ENCODE measurements at regions not wholly inside any gene's neighbourhood (a gene's known extent, or its start where the extent isn't known, plus 50 kb on each side); places are given as distances from the start of the nearest gene placed in this dataset.

DNA sequence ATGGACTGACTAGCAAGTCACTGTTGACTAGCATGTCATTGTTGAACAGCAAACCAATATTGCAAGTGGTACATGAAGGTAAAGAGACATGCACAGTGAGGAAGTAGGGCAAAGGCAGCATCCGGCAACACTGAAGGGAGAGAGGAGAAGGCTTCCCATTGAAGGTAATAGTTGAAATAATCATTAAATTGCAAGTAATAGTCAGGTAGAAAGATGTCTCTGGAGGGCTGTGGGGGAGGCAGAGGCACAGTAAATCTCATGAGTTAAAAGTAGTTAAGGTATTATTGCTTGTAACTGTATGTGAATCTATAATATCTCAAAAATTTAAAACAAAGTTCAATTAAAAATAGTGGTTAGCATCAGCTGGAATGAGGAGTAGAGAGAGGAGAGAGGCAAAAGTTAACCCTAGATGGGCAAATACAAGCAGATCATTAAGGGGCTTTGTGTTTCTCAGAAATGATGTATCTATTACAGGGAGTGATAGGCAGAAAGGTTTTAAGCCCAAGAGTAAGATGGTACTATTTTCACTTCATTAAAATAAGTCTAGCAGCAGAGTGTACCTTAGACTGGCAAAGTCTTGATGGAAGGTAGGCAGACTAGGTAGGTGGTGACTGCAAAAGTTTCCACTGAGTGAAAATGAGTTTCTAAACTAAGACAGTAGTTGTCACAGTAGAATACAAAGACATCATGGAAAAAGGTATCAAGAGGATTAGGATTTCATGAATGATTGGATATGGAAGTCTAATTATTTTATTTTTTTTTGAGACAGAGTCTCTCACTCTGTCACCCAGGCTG is 776.6 kb downstream of the RAB28 start:
- no peak overlapping the region for H3K4me3 Mint-ChIP-seq
- no peaks in the 10 kb centered on the region for H3K27me3 Mint-ChIP-seq
- H3K36me3 Mint-ChIP-seq (ENCODE audit: insufficient read depth) = no peaks in the 10 kb centered on the region
- H3K4me1 Mint-ChIP-seq (ENCODE audit: low read depth in 2 of 2) = no peaks in the 10 kb centered on the region
- peaks cover 4 to 15% of the 10 kb centered on the region in 2 donors for H3K9me3 Mint-ChIP-seq
- ATAC-seq (replicated peaks) (no peak), DNase-seq (no peak)
- H3K27ac Mint-ChIP-seq = no peak overlapping the region

DNA sequence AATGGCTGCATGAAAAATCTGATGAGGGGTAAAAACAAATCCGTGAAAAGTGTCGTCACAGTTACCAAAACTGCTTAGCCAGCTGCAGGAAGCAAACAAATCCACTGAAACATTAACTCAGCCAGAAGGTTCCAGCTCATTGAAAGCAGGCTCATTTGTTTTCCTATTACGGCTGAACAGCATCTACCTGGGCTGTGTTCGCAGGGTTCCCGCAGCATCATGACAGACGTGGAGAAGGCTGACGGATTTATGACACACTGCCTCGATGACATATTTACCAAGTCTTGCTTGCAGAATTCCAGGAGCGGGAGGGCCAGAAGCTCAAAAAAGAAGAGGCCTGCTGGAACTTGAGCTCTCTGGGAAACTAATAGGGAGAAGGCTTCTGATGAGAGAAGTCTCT is 781.1 kb downstream of the RAB28 start:
- peaks cover 2 to 8% of the 10 kb centered on the region in 2 donors for H3K9me3 Mint-ChIP-seq
- no peak for ATAC-seq (replicated peaks)
- H3K36me3 Mint-ChIP-seq (ENCODE audit: insufficient read depth) = no peaks in the 10 kb centered on the region
- no peak overlapping the region for H3K27ac Mint-ChIP-seq
- H3K4me3 Mint-ChIP-seq = no peak overlapping the region
- no peaks in the 10 kb centered on the region for H3K27me3 Mint-ChIP-seq
- H3K4me1 Mint-ChIP-seq (ENCODE audit: low read depth in 2 of 2) = no peaks in the 10 kb centered on the region
- no peak for DNase-seq

DNA sequence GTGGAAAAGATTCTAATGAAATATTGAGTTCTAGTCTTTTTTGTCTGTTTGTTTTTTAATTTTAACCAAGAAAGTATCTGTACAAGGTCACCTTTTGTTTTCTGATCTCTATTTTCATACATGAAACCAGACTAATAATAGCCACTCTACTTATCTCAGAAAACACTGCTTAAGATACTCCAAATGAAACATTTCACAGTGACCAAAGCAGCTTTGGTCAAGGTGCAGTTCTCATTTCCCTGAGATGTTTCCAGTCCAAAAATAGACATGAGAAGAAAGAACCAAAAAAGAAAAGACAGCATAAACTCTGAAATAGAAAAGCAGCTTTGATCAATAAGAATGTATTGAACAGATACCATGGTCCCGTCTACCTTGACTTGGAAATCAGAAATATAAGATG is 782.8 kb downstream of the RAB28 start:
- DNase-seq (no peak), ATAC-seq (replicated peaks) (no peak)
- no peak overlapping the region for H3K27ac Mint-ChIP-seq
- no peaks in the 10 kb centered on the region for H3K4me1 Mint-ChIP-seq (ENCODE audit: low read depth in 2 of 2)
- H3K4me3 Mint-ChIP-seq = no peak overlapping the region
- H3K36me3 Mint-ChIP-seq (ENCODE audit: insufficient read depth) = no peaks in the 10 kb centered on the region
- H3K27me3 Mint-ChIP-seq = no peaks in the 10 kb centered on the region
- peaks cover 0 to 4% of the 10 kb centered on the region in 2 donors for H3K9me3 Mint-ChIP-seq

DNA sequence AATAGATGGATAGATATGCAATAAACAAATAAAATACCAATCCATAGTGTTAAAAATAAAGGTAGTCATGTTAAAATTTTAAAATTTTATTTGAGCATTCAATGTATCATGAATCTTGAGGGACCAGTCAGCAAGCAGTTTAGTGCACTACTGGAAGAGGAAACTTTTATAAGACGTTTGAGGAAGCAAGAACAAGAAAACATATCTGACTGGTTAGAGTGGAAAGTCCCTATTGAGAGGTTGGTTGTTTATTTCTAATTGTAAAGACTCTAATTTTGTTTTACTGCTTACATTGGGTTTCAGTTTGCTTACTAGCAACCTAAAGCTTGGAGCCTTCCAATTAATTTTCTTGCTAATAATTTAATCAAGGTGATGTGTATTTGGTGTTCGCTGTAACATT is 786.2 kb downstream of the RAB28 start:
- Mint-ChIP-seq H3K4me1 (ENCODE audit: low read depth in 2 of 2) (no peaks in the 10 kb centered on the region), H3K4me3 (no peak overlapping the region), H3K36me3 (ENCODE audit: insufficient read depth) (no peaks in the 10 kb centered on the region), H3K27ac (no peak overlapping the region), H3K9me3 (peaks cover 0 to 4% of the 10 kb centered on the region in 2 donors), H3K27me3 (no peaks in the 10 kb centered on the region)
- ATAC-seq (replicated peaks) (no peak), DNase-seq (no peak)

DNA sequence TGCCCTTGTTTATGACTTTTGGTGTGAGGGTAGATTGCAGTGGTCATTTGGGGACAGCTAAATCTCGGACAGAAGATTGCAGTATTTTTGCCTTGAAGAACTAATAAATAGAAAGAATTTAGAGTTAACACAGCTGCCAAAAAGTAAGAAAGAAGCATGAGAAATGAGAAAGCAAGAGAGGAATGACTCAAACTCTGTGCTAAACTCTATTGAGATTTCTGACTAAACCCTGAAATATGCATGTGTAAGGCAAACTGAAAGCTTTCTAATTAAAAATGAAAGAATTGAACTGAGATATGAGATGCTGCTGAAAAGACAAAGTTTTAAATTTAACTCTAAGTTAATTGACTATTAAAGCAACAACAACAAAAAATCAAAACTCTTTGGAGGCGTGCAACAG is 791.3 kb downstream of the RAB28 start:
- Mint-ChIP-seq H3K27me3 (no peaks in the 10 kb centered on the region), H3K27ac (no peak overlapping the region), H3K36me3 (ENCODE audit: insufficient read depth) (no peaks in the 10 kb centered on the region), H3K9me3 (peaks cover 0 to 2% of the 10 kb centered on the region in 2 donors), H3K4me1 (ENCODE audit: low read depth in 2 of 2) (no peaks in the 10 kb centered on the region), H3K4me3 (no peak overlapping the region)
- no peak for ATAC-seq (replicated peaks)
- no peak for DNase-seq

DNA sequence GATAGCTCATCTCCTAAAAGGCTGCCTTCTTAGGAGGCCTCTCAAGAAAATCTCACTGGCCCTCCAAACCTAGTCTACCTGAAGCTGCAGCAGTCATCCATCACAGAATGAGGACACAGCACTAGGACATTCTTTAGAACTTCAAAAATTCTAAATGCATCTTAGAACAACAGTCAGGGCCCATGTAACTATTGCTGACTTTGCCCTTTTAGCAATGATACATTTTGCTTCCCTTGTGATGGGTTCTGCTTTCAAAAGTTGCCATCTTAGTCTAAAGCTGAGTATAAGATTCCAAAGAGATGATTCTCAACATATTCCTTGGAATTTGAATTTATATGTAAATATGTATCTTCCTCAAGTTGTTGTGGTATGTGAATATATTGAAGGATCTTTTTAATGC is 793.0 kb downstream of the RAB28 start:
- Mint-ChIP-seq H3K4me3 (no peak overlapping the region), H3K36me3 (ENCODE audit: insufficient read depth) (no peaks in the 10 kb centered on the region), H3K27me3 (no peaks in the 10 kb centered on the region), H3K27ac (no peak overlapping the region), H3K9me3 (no peaks in the 10 kb centered on the region), H3K4me1 (ENCODE audit: low read depth in 2 of 2) (no peaks in the 10 kb centered on the region)
- DNase-seq = no peak
- no peak for ATAC-seq (replicated peaks)

DNA sequence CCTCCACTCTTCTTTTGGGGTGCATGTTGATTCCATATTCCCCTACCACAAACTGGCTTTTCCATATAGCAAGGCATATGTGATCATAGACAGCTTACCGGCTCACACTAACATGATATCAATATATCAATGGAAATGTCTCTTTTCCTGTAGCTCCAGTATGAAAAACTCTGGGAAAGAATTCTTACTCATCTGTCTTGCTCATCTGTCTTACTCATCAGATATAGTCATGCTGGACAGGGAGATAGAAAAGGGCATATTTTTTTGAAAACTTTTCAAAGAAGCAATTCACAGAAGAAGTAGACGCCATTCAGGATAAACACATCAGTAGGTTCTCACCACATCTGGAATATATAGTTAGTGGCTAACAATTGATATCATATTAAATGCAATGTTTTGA is 794.7 kb downstream of the RAB28 start:
- H3K4me1 Mint-ChIP-seq (ENCODE audit: low read depth in 2 of 2) = no peaks in the 10 kb centered on the region
- no peak overlapping the region for H3K27ac Mint-ChIP-seq
- DNase-seq (no peak), ATAC-seq (replicated peaks) (no peak)
- H3K27me3 Mint-ChIP-seq = no peaks in the 10 kb centered on the region
- no peak overlapping the region for H3K4me3 Mint-ChIP-seq
- no peaks in the 10 kb centered on the region for H3K36me3 Mint-ChIP-seq (ENCODE audit: insufficient read depth)
- no peaks in the 10 kb centered on the region for H3K9me3 Mint-ChIP-seq

DNA sequence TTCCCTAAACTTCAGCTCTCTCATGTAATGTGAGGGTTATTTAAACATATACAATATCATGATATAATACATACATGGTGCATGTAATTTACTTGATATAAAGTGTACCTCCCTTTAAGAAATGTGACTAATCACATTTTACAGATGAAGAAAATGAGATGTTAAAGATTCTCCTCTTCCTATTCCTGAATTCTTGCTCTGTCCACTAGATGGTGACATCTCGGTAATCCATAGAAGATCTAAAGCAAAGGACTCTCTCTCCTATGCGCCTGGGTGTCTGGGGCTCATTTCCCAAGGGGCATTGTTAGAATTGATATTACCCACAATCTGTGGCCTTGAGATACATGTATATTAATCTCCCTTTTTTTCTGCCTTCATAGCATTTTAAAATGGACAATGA is 804.9 kb downstream of the RAB28 start:
- no peak overlapping the region for H3K27ac Mint-ChIP-seq
- H3K9me3 Mint-ChIP-seq = no peaks in the 10 kb centered on the region
- H3K4me3 Mint-ChIP-seq = no peak overlapping the region
- H3K4me1 Mint-ChIP-seq (ENCODE audit: low read depth in 2 of 2) = no peaks in the 10 kb centered on the region
- H3K36me3 Mint-ChIP-seq (ENCODE audit: insufficient read depth) = no peaks in the 10 kb centered on the region
- no peaks in the 10 kb centered on the region for H3K27me3 Mint-ChIP-seq
- ATAC-seq (replicated peaks) = no peak
- no peak for DNase-seq

DNA sequence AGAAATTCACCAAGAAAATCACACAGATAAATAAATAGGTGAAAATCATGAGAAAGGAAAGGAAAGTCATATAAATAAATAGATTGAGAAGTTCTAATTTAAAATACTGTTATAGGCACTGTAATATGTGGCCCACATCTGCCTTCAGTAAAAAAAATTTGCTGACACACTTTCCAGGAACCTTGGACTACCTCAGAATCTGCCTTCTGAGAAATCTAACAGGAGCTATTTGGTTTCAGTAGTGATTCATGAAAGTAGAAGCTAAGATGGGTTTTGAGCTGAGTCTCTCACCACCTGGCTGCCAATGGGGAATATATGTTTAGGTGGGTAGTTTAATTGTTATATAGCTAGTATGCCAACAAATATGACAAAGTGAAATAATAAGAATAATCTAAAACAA is 810.0 kb downstream of the RAB28 start:
- no peaks in the 10 kb centered on the region for H3K27me3 Mint-ChIP-seq
- H3K9me3 Mint-ChIP-seq = no peaks in the 10 kb centered on the region
- H3K4me3 Mint-ChIP-seq = no peak overlapping the region
- H3K36me3 Mint-ChIP-seq (ENCODE audit: insufficient read depth) = no peaks in the 10 kb centered on the region
- DNase-seq (no peak), ATAC-seq (replicated peaks) (no peak)
- no peaks in the 10 kb centered on the region for H3K4me1 Mint-ChIP-seq (ENCODE audit: low read depth in 2 of 2)
- no peak overlapping the region for H3K27ac Mint-ChIP-seq

DNA sequence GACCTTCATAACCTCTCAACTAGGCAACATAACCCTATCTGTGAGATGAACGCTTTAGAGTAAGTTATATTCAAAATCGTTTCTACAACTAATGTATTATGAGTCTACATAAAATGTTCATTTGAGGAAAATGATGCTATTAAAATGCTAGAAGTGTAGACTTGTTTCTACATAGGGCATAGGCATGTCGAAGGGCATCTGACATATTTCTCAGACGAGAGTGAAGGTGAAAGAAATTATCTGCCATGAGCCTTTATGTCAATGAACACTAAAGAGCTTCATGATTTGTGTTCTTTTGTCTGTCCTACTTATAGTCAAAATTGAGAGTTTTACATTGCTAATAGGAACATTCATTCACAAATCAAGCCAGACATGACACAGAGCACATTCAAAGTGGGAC is 811.8 kb downstream of the RAB28 start:
- Mint-ChIP-seq H3K4me3 (no peak overlapping the region), H3K27me3 (no peaks in the 10 kb centered on the region), H3K9me3 (no peaks in the 10 kb centered on the region), H3K36me3 (ENCODE audit: insufficient read depth) (no peaks in the 10 kb centered on the region), H3K4me1 (ENCODE audit: low read depth in 2 of 2) (no peaks in the 10 kb centered on the region), H3K27ac (no peak overlapping the region)
- ATAC-seq (replicated peaks) (no peak), DNase-seq (no peak)

DNA sequence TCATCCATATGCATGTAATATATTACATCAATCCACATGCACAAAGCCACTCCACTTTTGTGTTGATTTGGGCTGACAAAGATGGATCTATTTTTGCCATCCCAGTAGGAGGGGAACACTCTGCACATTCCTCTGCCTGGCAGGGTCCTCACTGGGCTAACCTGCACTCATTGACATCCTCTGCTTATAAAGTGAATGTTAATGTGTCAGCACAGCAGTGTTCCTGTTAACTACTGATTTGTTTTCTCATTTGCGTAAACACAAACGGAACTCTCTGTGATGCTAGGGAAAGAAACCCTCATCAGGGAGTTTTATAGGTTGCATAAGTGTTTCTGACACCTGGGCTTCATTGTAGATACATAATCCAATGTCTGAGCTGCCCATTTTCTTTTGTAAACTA is 826.0 kb downstream of the RAB28 start:
- H3K4me1 Mint-ChIP-seq (ENCODE audit: low read depth in 2 of 2) = no peaks in the 10 kb centered on the region
- no peak overlapping the region for H3K27ac Mint-ChIP-seq
- no peaks in the 10 kb centered on the region for H3K27me3 Mint-ChIP-seq
- no peak for ATAC-seq (replicated peaks)
- no peaks in the 10 kb centered on the region for H3K36me3 Mint-ChIP-seq (ENCODE audit: insufficient read depth)
- peaks cover 0 to 5% of the 10 kb centered on the region in 2 donors for H3K9me3 Mint-ChIP-seq
- no peak for DNase-seq
- H3K4me3 Mint-ChIP-seq = no peak overlapping the region

DNA sequence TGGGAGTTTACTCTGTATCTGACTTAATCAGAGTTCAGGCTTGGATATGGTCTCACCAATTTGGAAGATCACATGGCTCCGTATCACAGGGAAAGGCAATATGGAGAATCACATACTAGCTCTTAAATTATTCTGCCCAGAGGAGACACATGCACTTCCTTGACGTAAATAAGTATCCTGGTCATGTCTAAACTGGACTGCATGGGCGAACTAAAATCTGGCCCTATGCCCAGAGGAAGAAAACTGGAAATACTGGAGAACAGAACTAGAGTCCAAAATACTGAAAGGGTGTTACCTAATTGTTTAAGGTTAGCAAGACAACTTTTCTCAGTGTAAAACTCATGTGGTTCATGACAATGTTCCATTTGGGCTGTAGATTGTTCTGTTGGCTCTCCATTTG is 832.3 kb downstream of the RAB28 start:
- no peak for ATAC-seq (replicated peaks)
- Mint-ChIP-seq H3K4me1 (ENCODE audit: low read depth in 2 of 2) (no peaks in the 10 kb centered on the region), H3K36me3 (ENCODE audit: insufficient read depth) (no peaks in the 10 kb centered on the region), H3K27ac (no peak overlapping the region), H3K9me3 (no peaks in the 10 kb centered on the region), H3K27me3 (no peaks in the 10 kb centered on the region), H3K4me3 (no peak overlapping the region)
- no peak for DNase-seq

DNA sequence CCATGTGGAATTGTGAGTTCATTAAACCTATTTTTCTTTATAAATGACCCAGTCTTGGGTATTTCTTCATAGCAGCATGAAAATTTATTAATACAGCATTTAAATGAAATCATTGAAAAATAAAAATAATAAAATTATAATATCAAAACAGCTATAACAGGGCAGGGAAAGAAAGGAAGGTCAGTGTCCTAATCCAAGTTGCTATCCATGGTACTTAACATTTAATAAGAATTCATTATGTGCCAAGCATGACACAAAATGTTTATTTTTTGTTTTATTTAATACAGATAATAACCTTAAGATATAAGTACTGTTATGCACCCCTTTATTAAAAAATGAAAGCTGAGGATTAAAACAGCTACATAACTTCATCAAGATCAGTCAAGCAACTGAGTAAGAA is 838.4 kb downstream of the RAB28 start:
- Mint-ChIP-seq H3K9me3 (no peaks in the 10 kb centered on the region), H3K27ac (no peak overlapping the region), H3K4me1 (ENCODE audit: low read depth in 2 of 2) (no peaks in the 10 kb centered on the region), H3K27me3 (no peaks in the 10 kb centered on the region), H3K4me3 (no peak overlapping the region), H3K36me3 (ENCODE audit: insufficient read depth) (no peaks in the 10 kb centered on the region)
- ATAC-seq (replicated peaks) = no peak
- no peak for DNase-seq

DNA sequence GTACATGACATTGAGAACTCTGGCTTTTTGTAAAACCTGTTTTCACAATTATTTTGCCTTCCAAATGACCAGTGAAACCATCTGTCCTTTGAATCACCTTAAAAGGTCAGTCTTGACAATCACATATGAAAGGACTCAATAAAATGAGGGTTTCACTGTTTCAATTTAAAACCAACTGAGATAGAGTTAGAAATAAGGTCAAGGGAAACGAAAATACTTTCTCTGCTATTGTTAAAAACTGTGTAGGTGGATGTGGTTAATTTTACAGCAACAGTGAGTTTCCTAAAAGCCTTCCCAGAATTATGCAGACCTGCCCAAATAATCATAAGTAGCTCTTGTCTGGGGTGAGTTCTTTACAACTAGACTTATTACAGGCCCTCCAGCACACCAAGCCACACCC is 839.9 kb downstream of the RAB28 start:
- ATAC-seq (replicated peaks) (no peak), DNase-seq (no peak)
- no peaks in the 10 kb centered on the region for H3K36me3 Mint-ChIP-seq (ENCODE audit: insufficient read depth)
- no peaks in the 10 kb centered on the region for H3K9me3 Mint-ChIP-seq
- no peak overlapping the region for H3K4me3 Mint-ChIP-seq
- no peaks in the 10 kb centered on the region for H3K4me1 Mint-ChIP-seq (ENCODE audit: low read depth in 2 of 2)
- H3K27ac Mint-ChIP-seq = no peak overlapping the region
- H3K27me3 Mint-ChIP-seq = no peaks in the 10 kb centered on the region

DNA sequence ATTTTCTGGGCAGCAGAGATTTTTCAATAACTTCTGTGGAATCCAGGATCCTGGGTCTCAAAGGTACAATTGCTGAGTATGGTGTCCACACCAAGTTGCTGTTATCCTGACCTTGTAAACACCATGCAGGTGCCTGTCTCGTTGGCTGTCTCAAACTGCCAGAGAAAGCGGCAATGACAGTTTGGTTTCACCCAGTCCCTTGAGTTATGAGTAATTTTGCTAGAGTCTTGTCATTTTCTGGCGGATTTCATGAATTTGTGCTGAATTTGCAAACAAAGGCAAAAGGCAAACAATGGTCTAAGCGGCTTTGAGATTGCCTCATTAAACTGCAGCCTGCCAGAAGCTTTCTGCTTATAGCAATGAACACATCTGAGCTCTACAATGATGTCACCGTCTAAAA is 847.9 kb downstream of the RAB28 start:
- H3K36me3 Mint-ChIP-seq (ENCODE audit: insufficient read depth) = no peaks in the 10 kb centered on the region
- H3K27ac Mint-ChIP-seq = no peak overlapping the region
- H3K9me3 Mint-ChIP-seq = no peaks in the 10 kb centered on the region
- no peaks in the 10 kb centered on the region for H3K4me1 Mint-ChIP-seq (ENCODE audit: low read depth in 2 of 2)
- ATAC-seq (replicated peaks) = no peak
- no peaks in the 10 kb centered on the region for H3K27me3 Mint-ChIP-seq
- no peak for DNase-seq
- H3K4me3 Mint-ChIP-seq = no peak overlapping the region
